Ishikawa (cell line): ENCODE measurements at regions not wholly inside any gene's neighbourhood (a gene's known extent, or its start where the extent isn't known, plus 50 kb on each side); places are given as distances from the start of the nearest gene placed in this dataset.

ENCODE experiments used
- CEBPB ChIP-seq: IDR thresholded peaks from 2 replicates; pipeline ENCODE4 v1.6.1; 2012
- CREB1 ChIP-seq: IDR thresholded peaks from 2 replicates; pipeline ENCODE4 v1.6.1; 2012; ENCODE audit warnings: low read depth
- EGR1 ChIP-seq: IDR thresholded peaks from 2 replicates; pipeline ENCODE4 v1.6.1; 2012
- EP300 ChIP-seq: IDR thresholded peaks from 2 replicates; pipeline ENCODE4 v1.6.1; 2012; ENCODE audit warnings: borderline replicate concordance
- FOXM1 ChIP-seq: IDR thresholded peaks from 2 replicates; pipeline ENCODE4 v1.6.1; 2012; ENCODE audit warnings: low read depth, borderline replicate concordance
- NFIC ChIP-seq: IDR thresholded peaks from 2 replicates; pipeline ENCODE4 v1.6.1; 2012
- RAD21 ChIP-seq: IDR thresholded peaks from 2 replicates; pipeline ENCODE4 v1.6.1; 2012; ENCODE audit warnings: low read depth
- REST ChIP-seq: IDR thresholded peaks from 2 replicates; pipeline ENCODE4 v1.6.1; 2012; ENCODE audit warnings: low read depth, mild to moderate bottlenecking
- TAF1 ChIP-seq: IDR thresholded peaks from 2 replicates; pipeline ENCODE4 v1.6.1; 2012; ENCODE audit warnings: low read depth, mild to moderate bottlenecking
- TCF12 ChIP-seq: IDR thresholded peaks from 2 replicates; pipeline ENCODE4 v1.6.1; 2012; ENCODE audit warnings: low read depth
- TEAD4 ChIP-seq: IDR thresholded peaks from 2 replicates; pipeline ENCODE4 v1.6.1; 2012
- YY1 ChIP-seq: IDR thresholded peaks from 2 replicates; pipeline ENCODE4 v1.6.1; 2012; ENCODE audit warnings: low read depth
- ZBTB7A ChIP-seq: IDR thresholded peaks from 2 replicates; pipeline ENCODE4 v1.6.1; 2012; ENCODE audit warnings: low read depth
- TF ChIP-seq, protein P1 (sequence below): IDR thresholded peaks from 2 replicates; pipeline ENCODE4 v1.6.1; 2012
- TF ChIP-seq, protein P2 (sequence below): IDR thresholded peaks from 2 replicates; pipeline ENCODE4 v1.6.1; 2012

DNA sequence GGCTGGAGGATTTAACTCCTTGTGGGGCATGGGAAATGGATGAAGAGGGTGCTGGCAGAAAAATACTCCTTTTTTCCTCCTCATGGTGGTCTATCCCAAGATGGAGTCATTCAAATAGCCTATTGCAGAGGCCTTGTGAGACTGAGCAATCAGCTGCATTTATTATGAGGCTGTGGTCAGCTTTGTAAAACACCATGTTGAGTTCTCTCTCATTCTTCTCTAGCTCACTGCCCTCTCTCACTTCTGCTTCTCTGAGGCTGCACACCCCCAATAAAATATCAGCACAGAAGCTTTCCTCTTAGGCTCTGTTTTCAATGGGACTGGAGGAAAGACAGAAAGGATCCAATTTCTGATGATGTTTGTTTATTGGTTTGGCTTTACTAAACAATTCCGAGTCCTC is 467.1 kb downstream of the ADCYAP1 start:
- TF ChIP-seq YY1 (no peak), EP300 (no peak), RAD21 (no peak), NFIC (no peak), TAF1 (no peak), TEAD4 (no peak), EGR1 (no peak), ZBTB7A (no peak), CREB1 (no peak), CEBPB (no peak), FOXM1 (no peak), REST (no peak), TCF12 (no peak)
- TF ChIP-seq, protein P1, sequence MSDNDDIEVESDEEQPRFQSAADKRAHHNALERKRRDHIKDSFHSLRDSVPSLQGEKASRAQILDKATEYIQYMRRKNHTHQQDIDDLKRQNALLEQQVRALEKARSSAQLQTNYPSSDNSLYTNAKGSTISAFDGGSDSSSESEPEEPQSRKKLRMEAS = no peak
- TF ChIP-seq, protein P2, sequence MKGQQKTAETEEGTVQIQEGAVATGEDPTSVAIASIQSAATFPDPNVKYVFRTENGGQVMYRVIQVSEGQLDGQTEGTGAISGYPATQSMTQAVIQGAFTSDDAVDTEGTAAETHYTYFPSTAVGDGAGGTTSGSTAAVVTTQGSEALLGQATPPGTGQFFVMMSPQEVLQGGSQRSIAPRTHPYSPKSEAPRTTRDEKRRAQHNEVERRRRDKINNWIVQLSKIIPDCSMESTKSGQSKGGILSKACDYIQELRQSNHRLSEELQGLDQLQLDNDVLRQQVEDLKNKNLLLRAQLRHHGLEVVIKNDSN = no peak

GRCh38 chr18:1383465-1383864 is 478.8 kb downstream of the ADCYAP1 start:
- TF ChIP-seq EGR1 (no peak), RAD21 (no peak), YY1 (no peak), CREB1 (no peak), ZBTB7A (no peak), CEBPB (no peak), EP300 (no peak), TEAD4 (no peak), TAF1 (no peak)
- TF ChIP-seq, protein P2 = no peak

- TF ChIP-seq EGR1 (no peak), FOXM1 (no peak), YY1 (no peak), TCF12 (no peak), CEBPB (no peak), ZBTB7A (no peak)
- TF ChIP-seq, protein P2 = no peak
Measured at GRCh38 chr18:1392046-1392445, 487.4 kb downstream of the ADCYAP1 start.

GRCh38 chr18:1392865-1393734 is 488.4 kb downstream of the ADCYAP1 start:
- TF ChIP-seq TEAD4 = no peak
- TF ChIP-seq EGR1 = no peak
- no peak for TF ChIP-seq CREB1
- TF ChIP-seq NFIC = no peak
- no peak for TF ChIP-seq CEBPB
- TF ChIP-seq, protein P2 = no peak
- TF ChIP-seq RAD21 = no peak
- TF ChIP-seq FOXM1 = no peak
- no peak for TF ChIP-seq EP300
- TF ChIP-seq, protein P1 = no peak
- no peak for TF ChIP-seq ZBTB7A
- no peak for TF ChIP-seq YY1

DNA sequence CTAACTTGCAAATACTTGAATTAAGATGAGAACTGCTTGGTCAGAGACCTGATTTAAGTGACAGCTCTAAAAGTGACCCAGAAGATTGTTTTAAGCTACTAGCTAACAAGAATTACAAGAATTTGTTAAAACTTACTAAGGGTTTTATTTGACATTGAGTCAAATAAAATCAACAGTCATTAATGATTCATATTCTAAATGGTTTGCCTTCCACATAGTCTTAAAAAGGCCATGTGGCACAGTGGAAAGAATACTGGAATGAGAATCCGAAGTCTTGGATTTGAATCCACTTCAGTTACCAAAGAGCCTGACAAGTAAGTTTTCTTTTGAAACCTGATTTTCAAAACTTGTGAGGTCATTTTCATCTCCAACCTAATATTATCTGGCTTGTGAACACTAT is 489.3 kb downstream of the ADCYAP1 start:
- TF ChIP-seq CREB1 = no peak
- TF ChIP-seq, protein P2 = no peak
- TF ChIP-seq YY1 = no peak
- no peak for TF ChIP-seq ZBTB7A

- TF ChIP-seq TEAD4 (no peak), TCF12 (no peak), FOXM1 (no peak), RAD21 (no peak), YY1 (no peak), EGR1 (no peak), ZBTB7A (no peak), TAF1 (no peak), EP300 (no peak), CEBPB (no peak), CREB1 (no peak), REST (no peak), NFIC (no peak)
- TF ChIP-seq, protein P2 = no peak
- TF ChIP-seq, protein P1 = no peak
Measured at GRCh38 chr18:1394426-1394825, 489.8 kb downstream of the ADCYAP1 start.
